ENCODE measurements at regions not wholly inside any gene's neighbourhood (a gene's known extent, or its start where the extent isn't known, plus 50 kb on each side); places are given as distances from the start of the nearest gene placed in this dataset.
"Not testable (repeated sequence)": the region's sequence is repeated elsewhere in the genome, so short reads cannot be mapped to it uniquely, and the experiment has no call there.

- DNase-seq (ENCODE audit: extremely low read depth in 1 of 2, low read depth in 1 of 2): no peak
Observed at GRCh38 chr1:115182012-115182715, 92.9 kb upstream of the TSPAN2 start.

DNA sequence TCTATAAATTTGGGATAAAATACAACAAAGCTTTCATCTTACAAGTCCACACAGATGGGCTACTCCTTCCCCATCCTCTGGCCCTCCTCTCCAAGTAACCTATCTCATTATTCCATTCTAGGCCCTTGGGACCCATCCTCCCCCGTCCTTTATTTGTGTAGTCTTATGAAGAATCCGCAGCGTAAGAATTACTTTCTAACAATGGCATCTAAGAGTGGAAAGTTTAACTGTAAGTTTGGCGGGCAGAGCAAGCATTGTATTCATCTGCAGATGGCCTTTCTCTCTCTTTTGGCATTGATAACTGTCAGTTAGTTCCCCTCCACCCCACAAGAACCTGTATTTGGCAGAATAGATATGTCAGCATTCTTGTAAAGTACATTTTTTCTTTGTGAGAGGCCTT lies 91.9 kb upstream of the TSPAN2 start:
- DNase-seq (ENCODE audit: extremely low read depth in 1 of 2, low read depth in 1 of 2): no peak

- DNase-seq (ENCODE audit: extremely low read depth in 1 of 2, low read depth in 1 of 2): peak in 1 of 2 donors; percentile 12
Observed at GRCh38 chr1:115179397-115180079, 90.2 kb upstream of the TSPAN2 start.

GRCh38 chr1:115176189-115176588 lies 86.9 kb upstream of the TSPAN2 start:
- no peak for DNase-seq (ENCODE audit: extremely low read depth in 1 of 2, low read depth in 1 of 2)

DNA sequence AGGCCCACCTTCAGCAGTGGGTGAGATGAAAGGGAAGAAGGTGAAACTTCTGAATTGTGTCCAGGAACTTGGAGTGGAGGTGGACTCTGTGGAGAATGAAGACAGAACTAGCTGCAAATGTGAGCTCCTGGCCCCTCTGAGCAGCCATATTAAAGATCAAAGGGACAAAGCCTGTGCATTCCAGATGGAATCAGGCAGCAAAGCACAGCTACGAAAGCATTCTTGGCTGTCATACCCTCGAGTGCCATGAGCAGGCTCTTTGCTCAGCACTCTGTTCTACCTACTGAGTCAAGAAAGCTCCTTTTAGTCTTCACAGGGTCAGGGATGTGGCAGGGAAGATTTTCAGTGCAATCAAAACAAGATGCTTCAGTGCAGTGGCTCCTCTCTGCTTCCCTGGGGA lies 86.3 kb upstream of the TSPAN2 start:
- no peak for DNase-seq (ENCODE audit: extremely low read depth in 1 of 2, low read depth in 1 of 2)

GRCh38 chr1:115173151-115173550 lies 83.8 kb upstream of the TSPAN2 start:
- no peak for DNase-seq (ENCODE audit: extremely low read depth in 1 of 2, low read depth in 1 of 2)

DNA sequence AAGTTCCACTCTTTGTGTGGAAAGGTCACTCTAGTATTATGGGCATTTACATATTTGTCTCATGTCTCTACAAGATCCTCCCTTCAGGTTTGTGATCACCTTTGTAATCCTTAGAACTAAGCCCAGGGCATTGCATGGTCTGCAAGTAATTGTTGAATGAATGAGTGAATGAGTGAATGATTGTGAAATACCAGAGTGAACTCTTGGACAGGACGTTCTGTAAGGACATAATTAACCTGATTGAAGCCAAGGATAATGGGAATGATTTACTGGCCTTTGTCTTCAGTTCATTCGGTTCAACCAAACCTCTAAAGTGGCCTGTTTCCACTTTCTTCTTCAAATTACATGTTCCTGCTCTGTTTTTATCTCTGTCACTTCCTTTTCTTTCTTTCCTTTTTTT lies 83.0 kb upstream of the TSPAN2 start:
- no peak for DNase-seq (ENCODE audit: extremely low read depth in 1 of 2, low read depth in 1 of 2)

DNA sequence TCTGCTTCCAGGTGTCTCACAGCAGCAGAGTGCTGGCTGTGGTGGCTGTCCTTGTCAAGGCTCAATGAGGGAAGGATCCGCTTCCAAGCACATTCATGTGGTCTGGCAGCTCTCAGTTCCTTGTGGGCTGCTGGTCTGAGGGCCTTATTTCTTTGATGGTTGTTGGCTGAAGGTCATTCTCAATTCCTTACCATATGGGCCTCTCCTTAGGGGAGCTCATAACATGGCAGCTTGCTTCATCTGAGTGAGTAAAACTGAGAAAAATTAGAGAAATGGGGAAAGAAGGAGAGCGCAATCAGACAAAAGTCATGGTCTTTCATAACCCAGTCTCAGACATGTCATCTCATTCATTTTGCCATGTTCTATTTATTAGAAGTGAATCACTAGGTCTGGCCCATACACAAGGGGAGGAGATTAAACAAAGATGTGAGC lies 81.7 kb upstream of the TSPAN2 start:
- no peak for DNase-seq (ENCODE audit: extremely low read depth in 1 of 2, low read depth in 1 of 2)

GRCh38 chr1:115170377-115170776 lies 81.1 kb upstream of the TSPAN2 start:
- no peak for DNase-seq (ENCODE audit: extremely low read depth in 1 of 2, low read depth in 1 of 2)

DNA sequence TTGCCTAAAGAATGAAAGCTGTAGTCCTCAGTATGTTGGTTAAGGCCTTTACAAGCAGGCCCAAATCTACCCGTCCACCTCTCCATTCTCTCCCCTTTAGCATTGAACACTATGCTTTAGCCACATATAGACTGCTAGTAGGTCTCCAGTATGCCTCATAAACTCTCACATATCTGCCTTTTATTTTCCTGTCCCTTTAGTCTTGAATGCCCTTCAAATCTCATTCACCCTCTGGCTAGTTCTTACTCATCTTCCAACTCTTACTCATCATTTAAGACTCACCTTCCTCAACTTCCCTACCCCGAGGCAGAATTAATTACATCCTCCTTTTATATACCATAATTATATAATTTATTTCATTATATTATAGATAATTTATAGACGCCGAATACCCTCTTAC lies 78.7 kb upstream of the TSPAN2 start:
- no peak for DNase-seq (ENCODE audit: extremely low read depth in 1 of 2, low read depth in 1 of 2)

DNA sequence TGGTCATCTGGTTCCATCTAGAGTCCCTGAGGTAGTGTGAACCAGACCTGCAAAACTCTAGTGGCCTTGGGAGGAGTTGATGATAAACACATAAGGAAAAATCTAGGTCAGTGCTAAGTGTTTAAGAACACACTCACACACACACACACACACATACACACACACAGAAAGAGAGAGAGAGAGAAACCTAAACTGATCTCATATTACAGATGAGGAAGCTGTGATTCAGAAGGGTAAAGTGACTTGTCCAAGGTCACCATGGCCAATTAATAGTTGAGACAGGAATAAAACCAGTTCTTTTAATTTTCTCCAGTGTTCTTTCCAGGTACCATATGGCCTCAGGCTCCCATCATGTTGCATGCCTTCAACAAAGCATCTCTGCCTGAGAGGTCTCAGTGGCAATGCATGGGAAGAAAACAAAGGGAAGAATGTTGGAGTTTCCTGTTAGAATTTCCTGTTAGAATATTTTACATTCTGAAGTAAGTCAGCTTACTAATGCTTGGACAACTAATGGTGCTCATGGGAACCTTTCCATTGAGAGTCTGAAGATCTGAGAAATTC lies 77.3 kb upstream of the TSPAN2 start:
- DNase-seq (ENCODE audit: extremely low read depth in 1 of 2, low read depth in 1 of 2): no peak

DNA sequence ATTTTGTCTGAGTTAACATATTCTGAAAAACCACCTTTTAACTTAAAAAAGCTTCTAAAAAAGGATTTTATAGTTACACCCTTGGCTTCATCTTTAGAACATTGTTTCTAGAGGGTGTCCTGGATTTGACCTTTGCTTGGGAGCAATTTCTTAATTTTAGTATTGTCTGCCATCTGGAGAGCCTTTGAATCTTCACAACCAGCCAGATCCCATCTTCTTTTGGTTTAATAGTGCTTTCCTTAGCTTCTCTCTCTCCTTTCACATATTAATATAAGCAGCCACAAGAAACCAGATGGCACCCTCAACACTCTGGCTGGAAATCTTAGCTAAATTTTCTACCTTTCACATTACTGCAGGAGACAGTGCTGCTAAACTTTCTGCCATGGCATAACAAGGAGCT lies 76.5 kb upstream of the TSPAN2 start:
- DNase-seq (ENCODE audit: extremely low read depth in 1 of 2, low read depth in 1 of 2): no peak

GRCh38 chr1:115164940-115165705 lies 75.8 kb upstream of the TSPAN2 start:
- DNase-seq (ENCODE audit: extremely low read depth in 1 of 2, low read depth in 1 of 2): no peak

DNA sequence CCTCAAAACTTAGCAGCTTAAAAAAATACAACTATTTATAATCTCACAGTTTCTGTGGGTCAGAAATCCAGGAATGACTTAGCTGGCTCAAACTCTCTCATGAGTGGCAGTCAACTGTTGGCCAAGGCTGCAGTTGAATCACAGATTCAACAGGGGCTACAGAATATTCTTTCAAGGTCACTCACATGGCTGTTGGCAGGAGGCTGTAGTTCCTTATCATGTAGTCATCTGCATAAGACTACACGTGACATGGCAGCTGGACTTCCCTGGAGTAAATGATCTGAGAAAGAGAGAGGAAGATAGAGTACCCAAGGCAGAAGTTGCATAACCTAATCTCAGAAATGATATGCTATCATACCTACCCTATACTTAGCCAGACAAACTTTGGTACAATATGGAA lies 75.2 kb upstream of the TSPAN2 start:
- no peak for DNase-seq (ENCODE audit: extremely low read depth in 1 of 2, low read depth in 1 of 2)

DNA sequence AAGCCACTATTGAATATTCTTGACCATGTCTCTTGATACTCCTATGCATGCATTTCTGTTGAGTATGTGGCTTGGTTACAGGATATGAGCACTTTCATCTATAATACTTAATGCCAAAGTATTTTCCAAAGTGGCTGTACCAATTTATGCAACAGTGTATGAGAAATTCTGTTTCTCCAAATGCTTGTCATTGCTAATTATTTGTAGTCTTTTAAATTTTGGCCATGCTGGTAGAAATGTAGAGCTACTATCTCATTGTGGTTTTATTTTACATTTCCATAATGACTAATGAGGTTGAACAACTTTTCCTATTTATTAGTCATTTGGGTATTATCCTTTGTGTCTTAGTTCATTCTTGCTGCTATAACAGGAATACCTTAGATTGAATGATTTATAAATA lies 71.4 kb upstream of the TSPAN2 start:
- DNase-seq (ENCODE audit: extremely low read depth in 1 of 2, low read depth in 1 of 2): no peak

DNA sequence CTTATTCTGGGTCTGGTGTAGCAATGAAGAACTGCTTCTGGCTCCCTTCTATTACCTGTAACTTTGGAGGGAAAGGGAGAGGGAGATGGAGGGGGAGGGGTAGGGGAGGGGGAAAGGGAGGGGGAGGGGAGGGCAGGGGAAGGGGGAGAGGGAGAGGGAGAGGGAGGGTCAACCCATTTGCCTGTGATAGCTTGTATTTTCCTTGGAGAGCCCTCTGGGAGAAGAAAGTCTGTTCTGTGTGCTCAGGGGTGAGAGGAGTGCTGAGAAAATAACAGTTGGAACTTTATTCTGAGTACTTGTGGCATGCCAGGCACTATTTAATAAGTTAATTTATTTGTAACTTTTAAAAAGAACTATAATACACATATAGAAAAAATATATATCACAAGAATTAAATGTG lies 70.7 kb upstream of the TSPAN2 start:
- no peak for DNase-seq (ENCODE audit: extremely low read depth in 1 of 2, low read depth in 1 of 2)

- no peak for DNase-seq (ENCODE audit: extremely low read depth in 1 of 2, low read depth in 1 of 2)
Observed at GRCh38 chr1:115158181-115158580, 68.9 kb upstream of the TSPAN2 start.

DNA sequence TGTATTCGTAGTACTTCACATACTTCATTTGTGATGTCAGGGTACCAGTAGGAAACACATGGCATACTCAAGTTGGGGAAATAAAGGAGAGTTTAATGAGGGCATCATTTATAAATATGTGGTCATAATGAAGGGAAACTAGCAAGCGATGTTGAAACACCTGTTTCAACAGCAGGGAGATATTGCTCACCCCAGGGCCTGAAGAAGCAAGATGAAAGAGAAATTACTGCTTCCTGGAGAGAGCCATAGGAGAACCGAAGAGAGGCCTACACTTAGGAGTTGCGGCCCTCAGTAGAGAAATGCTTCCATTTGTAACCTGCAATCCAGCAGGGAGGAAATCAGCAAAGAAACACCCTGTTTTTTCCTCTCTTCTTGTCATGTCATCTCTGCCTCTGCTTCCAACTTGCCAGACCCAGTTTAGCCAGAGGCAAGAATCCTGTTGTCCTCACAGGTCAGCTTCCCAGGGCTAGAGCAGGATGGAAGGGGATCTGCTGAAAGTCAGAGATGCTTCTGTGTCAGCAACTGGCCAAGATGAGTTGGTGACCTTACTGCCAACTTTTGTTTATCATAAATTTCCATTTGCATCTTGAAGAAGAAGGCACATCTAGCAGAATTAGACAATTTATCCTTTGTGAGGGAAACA lies 67.6 kb upstream of the TSPAN2 start:
- DNase-seq (ENCODE audit: extremely low read depth in 1 of 2, low read depth in 1 of 2): no peak

GRCh38 chr1:115153966-115154557 lies 64.8 kb upstream of the TSPAN2 start:
- no peak for DNase-seq (ENCODE audit: extremely low read depth in 1 of 2, low read depth in 1 of 2)

GRCh38 chr1:115147928-115148327 lies 58.6 kb upstream of the TSPAN2 start:
- DNase-seq (ENCODE audit: extremely low read depth in 1 of 2, low read depth in 1 of 2): not testable (repeated sequence)

GRCh38 chr1:115145226-115145625 lies 55.9 kb upstream of the TSPAN2 start:
- no peak for DNase-seq (ENCODE audit: extremely low read depth in 1 of 2, low read depth in 1 of 2)
